Hepatocyte (in vitro differentiated cells): ENCODE measurements at regions not wholly inside any gene's neighbourhood (a gene's known extent, or its start where the extent isn't known, plus 50 kb on each side); places are given as distances from the start of the nearest gene placed in this dataset.
"Not testable (repeated sequence)": the region's sequence is repeated elsewhere in the genome, so short reads cannot be mapped to it uniquely, and the experiment has no call there.

Experiments
- EZH2 ChIP-seq: fragments of 200-600 bp; sonication (generic); IDR thresholded peaks from 2 replicates; pipeline ENCODE4 v1.6.1; 2016; ENCODE audit warnings: antibody characterized with exemption, mild to moderate bottlenecking, borderline replicate concordance
- EZH2phosphoT487 ChIP-seq: fragments of 200-600 bp; sonication (generic); IDR thresholded peaks from one replicate; pipeline ENCODE4 v1.6.1; 2018; ENCODE audit warnings: antibody characterized with exemption, mild to moderate bottlenecking, low read depth, moderate library complexity; ENCODE audit not compliant: unreplicated experiment, severe bottlenecking
- TF ChIP-seq, protein P1 (sequence below): fragments of 200-600 bp; sonication (generic); IDR thresholded peaks from 2 replicates; pipeline ENCODE4 v1.5.1; 2016; ENCODE audit warnings: antibody characterized with exemption, mild to moderate bottlenecking; ENCODE audit not compliant: poor library complexity

DNA sequence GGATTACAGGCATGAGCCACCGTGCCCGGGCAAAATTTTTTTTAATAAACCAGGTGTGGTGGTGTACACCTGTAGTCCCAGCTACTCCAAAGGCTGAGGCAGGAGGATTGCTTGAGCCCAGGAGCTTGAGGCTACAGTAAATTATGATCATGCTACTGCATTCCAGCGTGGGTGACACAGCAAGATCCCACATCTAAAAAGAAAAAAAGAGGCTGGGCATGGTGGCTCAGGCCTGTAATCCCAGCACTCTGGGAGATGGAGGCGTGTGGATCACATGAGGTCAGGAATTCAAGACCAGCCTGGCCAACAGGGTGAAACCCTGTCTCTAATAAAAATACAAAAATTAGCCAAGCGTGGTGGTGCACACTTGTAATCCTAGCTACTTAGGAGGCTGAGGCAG is 125.6 kb downstream of the ZNF281 start:
- TF ChIP-seq, protein P1, sequence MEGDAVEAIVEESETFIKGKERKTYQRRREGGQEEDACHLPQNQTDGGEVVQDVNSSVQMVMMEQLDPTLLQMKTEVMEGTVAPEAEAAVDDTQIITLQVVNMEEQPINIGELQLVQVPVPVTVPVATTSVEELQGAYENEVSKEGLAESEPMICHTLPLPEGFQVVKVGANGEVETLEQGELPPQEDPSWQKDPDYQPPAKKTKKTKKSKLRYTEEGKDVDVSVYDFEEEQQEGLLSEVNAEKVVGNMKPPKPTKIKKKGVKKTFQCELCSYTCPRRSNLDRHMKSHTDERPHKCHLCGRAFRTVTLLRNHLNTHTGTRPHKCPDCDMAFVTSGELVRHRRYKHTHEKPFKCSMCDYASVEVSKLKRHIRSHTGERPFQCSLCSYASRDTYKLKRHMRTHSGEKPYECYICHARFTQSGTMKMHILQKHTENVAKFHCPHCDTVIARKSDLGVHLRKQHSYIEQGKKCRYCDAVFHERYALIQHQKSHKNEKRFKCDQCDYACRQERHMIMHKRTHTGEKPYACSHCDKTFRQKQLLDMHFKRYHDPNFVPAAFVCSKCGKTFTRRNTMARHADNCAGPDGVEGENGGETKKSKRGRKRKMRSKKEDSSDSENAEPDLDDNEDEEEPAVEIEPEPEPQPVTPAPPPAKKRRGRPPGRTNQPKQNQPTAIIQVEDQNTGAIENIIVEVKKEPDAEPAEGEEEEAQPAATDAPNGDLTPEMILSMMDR, result not testable (repeated sequence)
- not testable (repeated sequence) for TF ChIP-seq EZH2, EZH2phosphoT487
